Left cardiac atrium (tissue), 4 donors: ENCODE measurements at regions not wholly inside any gene's neighbourhood (a gene's known extent, or its start where the extent isn't known, plus 50 kb on each side); places are given as distances from the start of the nearest gene placed in this dataset.

Source experiments
- ATAC-seq, 2 donors: fragments of 200-7000 bp; cut with Tn5 transposase; one replicate each; pipeline ENCODE4 v1.9.1; 2020; ENCODE audit warnings: mild to moderate bottlenecking in 2 of 2, moderate library complexity in 2 of 2
- DNase-seq: peaks from one replicate; pipeline ENCODE4 v3.0.0-alpha.2; 2020
- intact Hi-C, 2 donors: fragments of 100-400 bp; cut with DNase I; formaldehyde crosslinking; loops; one replicate each; pipeline versions ENCODE4 v1.14.1 to v1.15.1; 2022 to 2023
- donor health status: DM: no; HTN: yes; CAD: no.
- donor health status: DM: no; HTN: yes; CAD: no; lungs with severe emphysema.
- donor health status: DM: yes; HTN: yes; CAD: no.
- donor health status: Dilated cardiomyopathy.

- no peak for ATAC-seq
- intact Hi-C loops = no loop called here
- DNase-seq = no peak
These were observed 312.6 kb downstream of the DRD1 start for GRCh38 chr5:175131432-175131831.

- intact Hi-C loops = no loop called here
- DNase-seq = no peak
- no peak for ATAC-seq
These were observed 314.4 kb downstream of the DRD1 start for GRCh38 chr5:175129619-175130018.

GRCh38 chr5:175129121-175129520 lies 314.9 kb downstream of the DRD1 start:
- intact Hi-C loops = no loop called here
- DNase-seq (no peak), ATAC-seq (no peak)

- intact Hi-C loops = no loop called here
- DNase-seq (no peak), ATAC-seq (no peak)
These were observed 319.2 kb downstream of the DRD1 start for GRCh38 chr5:175124821-175125220.

DNA sequence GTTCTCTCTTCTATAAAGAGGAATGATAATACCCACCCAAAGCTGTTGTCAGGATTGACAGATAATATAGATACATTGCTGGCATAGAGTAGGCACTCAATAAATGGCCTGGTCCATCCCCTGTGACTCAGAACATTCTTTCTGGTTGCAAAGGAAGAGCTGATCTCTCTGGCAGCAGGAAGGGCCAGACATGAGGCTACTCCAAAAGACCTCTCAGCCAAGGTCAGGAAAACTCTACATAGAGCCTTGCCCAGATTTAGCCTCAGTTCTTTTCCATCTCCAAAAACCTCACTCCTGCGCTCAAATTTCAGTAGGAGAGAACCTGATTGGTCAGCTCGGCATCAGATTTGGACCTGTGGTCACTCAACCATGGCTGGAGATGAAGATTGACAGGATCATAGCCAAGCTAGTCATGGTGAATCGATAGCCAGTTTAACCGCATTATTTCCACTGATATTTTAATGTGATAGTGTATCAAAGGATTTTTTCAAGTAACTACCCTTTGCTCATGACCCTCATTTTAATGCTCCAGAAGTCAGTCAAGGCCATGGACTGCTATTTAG lies 319.6 kb downstream of the DRD1 start:
- DNase-seq = no peak
- ATAC-seq = no peak
- intact Hi-C loops = no loop called here

GRCh38 chr5:175123542-175123941 lies 320.4 kb downstream of the DRD1 start:
- no peak for ATAC-seq
- intact Hi-C loops = no loop called here
- DNase-seq = no peak

DNA sequence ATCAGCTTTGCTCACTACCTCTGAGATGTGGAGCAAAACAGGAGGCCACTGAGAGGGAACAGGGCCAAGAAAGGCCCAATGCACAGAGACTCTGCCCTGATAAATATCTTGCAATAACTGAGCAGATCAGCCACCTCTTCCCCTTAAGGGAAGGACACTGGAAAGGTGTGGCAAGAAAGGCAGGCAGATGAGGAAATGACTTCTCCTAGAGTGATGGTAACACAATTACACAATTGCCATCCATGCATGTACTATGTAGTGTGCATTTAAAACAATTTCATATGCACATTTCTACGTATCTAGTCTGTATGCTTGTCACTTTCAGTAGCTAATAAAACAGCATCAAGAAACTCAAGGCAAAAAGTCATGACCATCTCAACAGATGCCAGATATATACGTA lies 322.5 kb downstream of the DRD1 start:
- intact Hi-C loops = no loop called here
- ATAC-seq (no peak), DNase-seq (no peak)

DNA sequence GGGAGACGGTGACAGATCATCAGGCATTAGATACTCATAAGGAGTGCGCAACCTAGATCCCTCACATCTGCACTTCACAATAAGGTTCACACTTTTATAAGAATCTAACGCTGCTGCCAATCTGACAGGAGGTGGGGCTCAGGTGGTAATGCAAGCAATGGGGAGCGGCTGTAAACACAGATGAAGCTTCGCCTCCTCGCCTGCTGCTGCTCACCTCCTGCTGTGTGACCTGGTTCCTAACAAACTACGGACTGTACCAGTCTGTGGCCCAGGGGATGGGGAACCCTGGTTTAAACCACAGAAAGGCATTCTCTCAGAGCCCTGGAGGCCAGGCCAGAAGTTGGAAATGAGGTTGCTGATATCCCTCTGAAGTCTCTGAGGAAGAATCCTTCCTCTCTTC lies 323.6 kb downstream of the DRD1 start:
- intact Hi-C loops = no loop called here
- no peak for ATAC-seq

DNA sequence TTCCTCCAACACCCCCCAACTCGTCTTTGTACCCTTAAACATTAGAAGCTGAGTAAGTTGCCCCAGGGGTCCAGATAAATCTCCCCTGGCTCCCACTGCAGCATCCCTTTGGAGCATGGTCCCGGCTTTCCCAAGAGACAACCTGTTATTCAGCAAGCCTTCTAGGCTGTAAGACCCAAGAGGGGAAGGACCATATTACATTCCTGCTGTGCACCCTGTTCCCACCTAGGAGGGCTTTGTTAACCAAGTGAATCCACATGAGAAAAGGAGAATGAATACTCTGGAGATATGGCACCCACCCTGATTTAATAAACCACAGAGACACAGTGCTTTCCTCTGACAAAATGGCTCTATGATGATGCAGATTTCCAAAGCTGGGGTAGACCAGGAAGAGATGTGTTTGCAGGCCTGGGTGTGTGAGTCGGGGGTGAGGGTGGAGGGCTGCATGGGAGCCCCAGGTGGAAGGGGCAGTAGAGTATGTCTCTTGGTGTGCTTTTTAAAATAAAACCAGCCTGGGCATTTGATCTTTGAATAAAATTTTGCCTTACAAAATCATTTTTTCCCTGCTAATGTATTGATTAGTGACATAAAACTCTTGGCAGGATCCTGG lies 325.2 kb downstream of the DRD1 start:
- DNase-seq (no peak), ATAC-seq (no peak)

More for the DNA sequence above, 323.6 kb downstream of the DRD1 start:
- no peak for DNase-seq

GRCh38 chr5:175116466-175117048 lies 327.4 kb downstream of the DRD1 start:
- intact Hi-C loops = no loop called here
- ATAC-seq = no peak
- DNase-seq = no peak

More for the DNA sequence above, 325.2 kb downstream of the DRD1 start:
- intact Hi-C loops = no loop called here

GRCh38 chr5:175115831-175116230 lies 328.2 kb downstream of the DRD1 start:
- ATAC-seq (no peak), DNase-seq (no peak)
- intact Hi-C loops = no loop called here

DNA sequence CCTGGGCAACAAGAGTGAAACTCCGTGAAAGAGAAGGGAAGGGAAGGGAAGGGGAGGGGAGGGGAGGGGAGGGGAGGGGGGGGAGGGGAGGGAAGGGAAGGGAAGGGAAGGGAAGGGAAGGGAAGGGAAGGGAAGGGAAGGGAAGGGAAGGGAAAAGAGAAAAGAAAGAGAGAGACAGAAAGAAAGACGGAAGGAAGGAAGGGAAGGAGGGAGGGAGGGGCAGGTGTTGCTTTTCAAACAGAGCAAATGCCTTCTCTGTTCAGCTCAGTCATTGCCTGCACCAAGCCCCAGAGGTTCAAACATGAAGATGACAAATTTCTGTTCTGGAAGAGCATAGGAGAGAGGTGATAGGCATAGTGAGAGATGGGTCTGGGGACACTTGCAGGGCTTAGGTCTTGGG lies 330.0 kb downstream of the DRD1 start:
- no peak for ATAC-seq
- DNase-seq = no peak
- intact Hi-C loops = no loop called here

DNA sequence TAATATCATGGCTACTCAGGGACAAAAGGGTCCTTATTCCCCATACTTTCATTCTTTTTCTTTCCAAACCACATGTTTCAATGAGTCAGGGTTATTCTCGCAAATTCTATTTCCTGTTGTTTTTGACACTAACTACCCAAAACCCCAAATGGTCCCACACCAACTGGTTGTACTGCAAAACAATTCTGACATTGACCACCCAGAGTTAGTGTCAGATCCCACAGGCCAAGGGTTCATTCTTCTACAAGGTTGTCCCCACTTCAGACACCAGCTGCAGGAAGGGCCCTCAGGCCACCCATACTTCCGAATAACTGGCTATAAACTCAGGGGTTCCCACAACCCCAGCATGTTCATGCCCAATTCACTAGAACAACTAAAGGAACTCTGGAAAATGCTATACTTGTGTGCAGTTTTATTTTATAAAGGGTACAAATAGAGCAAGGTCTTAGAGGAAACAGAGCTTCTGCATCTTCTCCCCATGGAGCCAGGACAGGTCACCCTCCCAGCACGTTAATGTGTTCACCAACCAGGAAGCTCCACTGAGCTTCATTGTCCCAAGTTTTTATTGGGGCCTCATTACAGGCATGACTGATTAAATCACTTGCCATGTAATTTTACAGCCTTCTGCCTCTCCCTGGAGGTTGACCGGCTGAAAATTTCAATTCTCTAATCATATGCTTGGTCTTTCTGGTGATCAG lies 334.8 kb downstream of the DRD1 start:
- ATAC-seq (no peak), DNase-seq (no peak)
- intact Hi-C loops = no loop called here

GRCh38 chr5:175107865-175108264 lies 336.1 kb downstream of the DRD1 start:
- DNase-seq (no peak), ATAC-seq (no peak)
- intact Hi-C loops = no loop called here

GRCh38 chr5:175107028-175107588 lies 336.9 kb downstream of the DRD1 start:
- no peak for ATAC-seq
- intact Hi-C loops = no loop called here
- no peak for DNase-seq

DNA sequence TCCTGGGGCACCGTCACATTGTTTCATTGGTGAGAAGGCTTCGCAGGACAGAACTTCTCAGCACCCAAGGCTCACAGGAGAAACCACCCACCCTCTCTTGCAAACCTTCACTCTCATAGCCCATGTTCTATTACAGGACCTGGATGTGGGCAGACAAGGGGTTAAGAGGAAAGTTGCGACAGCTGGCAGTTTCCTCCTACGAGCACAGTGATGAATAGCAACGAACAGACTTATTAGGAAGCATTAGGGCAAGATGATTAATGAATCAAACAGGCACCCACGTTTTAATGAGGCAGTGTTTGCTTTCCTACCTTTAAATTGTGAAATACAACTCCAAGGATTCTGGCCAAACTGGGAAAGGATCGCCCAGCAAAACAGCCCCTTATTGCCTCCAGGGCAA lies 339.3 kb downstream of the DRD1 start:
- DNase-seq (no peak), ATAC-seq (no peak)
- intact Hi-C loops = no loop called here

GRCh38 chr5:175103746-175104145 lies 340.2 kb downstream of the DRD1 start:
- ATAC-seq = no peak
- no peak for DNase-seq
- intact Hi-C loops = no loop called here

DNA sequence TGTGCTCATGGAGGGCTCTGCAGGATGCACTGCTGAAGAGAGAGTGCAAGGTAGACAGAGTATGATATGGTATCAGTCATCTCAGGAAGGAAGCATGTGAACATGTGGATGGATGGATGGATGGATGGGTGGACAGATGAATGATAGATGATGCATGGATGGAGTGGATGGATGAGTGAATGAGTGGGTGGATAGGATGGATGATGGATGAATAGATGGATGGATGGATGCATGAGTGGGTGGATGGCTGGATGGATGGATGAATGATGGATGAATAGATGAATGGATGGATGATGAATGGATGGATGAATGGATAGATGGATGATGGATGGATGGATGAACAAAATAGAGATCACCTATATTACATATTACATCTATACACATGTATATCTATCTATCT lies 341.3 kb downstream of the DRD1 start:
- intact Hi-C loops = no loop called here
- ATAC-seq (no peak), DNase-seq (no peak)

DNA sequence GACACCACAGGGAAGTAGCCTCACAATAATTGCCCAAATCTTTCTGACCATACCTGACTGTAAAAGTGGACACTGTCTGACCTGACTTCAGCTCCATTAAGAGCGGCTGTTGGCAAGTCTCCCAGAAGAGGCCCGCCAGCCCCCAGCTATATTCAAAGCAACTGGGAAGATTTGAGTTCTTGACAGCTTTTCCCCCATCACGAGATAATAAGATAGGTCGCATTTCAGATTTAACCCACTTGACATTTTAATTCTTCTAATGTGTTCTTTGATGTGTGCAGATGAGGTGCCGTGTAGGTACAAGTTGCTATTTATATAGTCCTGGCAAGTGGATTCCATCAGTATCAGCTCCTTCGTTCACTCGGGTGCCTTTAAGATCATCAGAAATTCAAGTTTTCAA lies 345.7 kb downstream of the DRD1 start:
- intact Hi-C loops = no loop called here
- no peak for DNase-seq
- ATAC-seq = no peak

GRCh38 chr5:175096469-175097165 lies 347.4 kb downstream of the DRD1 start:
- ATAC-seq = peak in 1 of 2 donors; percentile 57
- no peak for DNase-seq
- intact Hi-C loops = no loop called here
